Activated T-cell treated with anti-CD3 and anti-CD28 coated beads, Interleukin-2, amount 50 U/mL, for 4 hours (primary cell): ENCODE measurements at regions not wholly inside any gene's neighbourhood (a gene's known extent, or its start where the extent isn't known, plus 50 kb on each side); places are given as distances from the start of the nearest gene placed in this dataset.
"Not testable (repeated sequence)": the region's sequence is repeated elsewhere in the genome, so short reads cannot be mapped to it uniquely, and the experiment has no call there.

Experiments
- ATAC-seq, 2 donors: fragments of 200-7000 bp; cut with Tn5 transposase; one replicate each; pipeline ENCODE4 v1.10.0; 2021
- DNase-seq: peaks from one replicate; pipeline ENCODE4 v3.0.0-alpha.2; 2020
- H3K27me3 Mint-ChIP-seq: one replicate; pipeline ENCODE4 v1.8.0; 2021; ENCODE audit warnings: low read depth, mixed read lengths
- H3K36me3 Mint-ChIP-seq: one replicate; pipeline ENCODE4 v1.8.0; 2022; ENCODE audit warnings: mixed read lengths; ENCODE audit not compliant: insufficient read depth
- H3K4me1 Mint-ChIP-seq: one replicate; pipeline ENCODE4 v1.8.0; 2021; ENCODE audit warnings: low read depth, mixed read lengths
- H3K4me3 Mint-ChIP-seq: one replicate; pipeline ENCODE4 v1.8.0; 2021; ENCODE audit warnings: mild to moderate bottlenecking, moderate library complexity, mixed read lengths
- H3K9me3 Mint-ChIP-seq: one replicate; pipeline ENCODE4 v1.8.0; 2021; ENCODE audit warnings: mixed read lengths

DNA sequence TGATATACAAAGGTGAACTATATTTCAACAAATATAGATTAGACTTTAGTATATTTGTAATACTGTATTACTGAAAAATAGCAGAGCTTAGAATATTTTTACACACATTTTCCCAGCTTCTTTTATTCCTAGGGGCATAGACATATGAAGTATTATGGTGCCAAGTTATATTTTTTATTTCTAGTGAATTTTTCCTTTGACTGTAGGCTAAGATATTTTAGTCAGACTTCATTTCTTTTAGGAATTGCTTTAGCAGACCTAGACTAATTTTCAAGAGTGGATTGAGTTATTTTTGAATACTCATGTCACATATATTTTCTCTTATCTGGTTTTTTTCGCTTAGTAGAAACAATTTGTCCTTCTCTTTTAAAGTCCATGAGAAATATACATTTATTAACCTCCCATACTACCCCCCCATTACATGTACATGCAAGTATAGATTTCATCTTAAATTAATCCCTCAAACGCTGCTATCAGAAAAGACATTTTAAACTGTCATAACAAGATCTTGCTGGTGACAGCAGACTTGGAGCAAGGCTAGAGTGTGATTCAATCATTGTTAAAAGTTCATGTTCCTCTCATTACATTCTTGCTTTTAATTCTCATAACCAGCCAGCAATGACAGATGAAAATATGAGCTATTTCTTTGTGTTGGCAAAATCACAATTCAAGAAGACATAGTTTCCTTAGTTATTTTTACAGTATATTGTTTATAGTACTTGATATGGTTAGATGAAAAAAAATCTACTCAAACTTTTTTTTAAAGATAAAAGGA lies 456.1 kb downstream of the AEBP2 start:
- Mint-ChIP-seq H3K4me3 (no peak overlapping the region), H3K4me1 (peaks cover 16% of the 10 kb centered on the region), H3K36me3 (no peaks in the 10 kb centered on the region), H3K27me3 (no peaks in the 10 kb centered on the region), H3K9me3 (no peaks in the 10 kb centered on the region)
- DNase-seq (no peak), ATAC-seq (no peak)

DNA sequence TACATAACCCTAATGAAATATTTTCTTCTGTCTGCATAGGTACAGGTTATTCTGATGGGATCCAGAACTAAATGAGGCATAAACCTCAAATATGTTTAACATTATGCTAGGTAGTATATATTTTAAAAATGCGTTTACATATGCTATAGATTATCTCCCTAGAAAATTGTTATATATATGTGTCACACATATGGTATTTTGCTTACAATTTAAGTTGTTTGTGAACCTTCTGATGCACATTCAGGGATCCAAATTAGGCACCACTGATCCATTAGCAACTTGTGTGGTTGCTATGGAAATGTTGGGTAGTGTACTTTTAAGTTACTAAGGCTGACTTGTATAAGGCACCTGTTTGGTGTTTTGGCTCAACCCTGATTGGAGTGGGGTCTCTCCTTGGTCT lies 456.7 kb downstream of the AEBP2 start:
- no peak overlapping the region for H3K4me3 Mint-ChIP-seq
- H3K27me3 Mint-ChIP-seq, result no peaks in the 10 kb centered on the region
- DNase-seq, result no peak
- no peak for ATAC-seq
- H3K9me3 Mint-ChIP-seq, result no peaks in the 10 kb centered on the region
- H3K36me3 Mint-ChIP-seq, result no peaks in the 10 kb centered on the region
- H3K4me1 Mint-ChIP-seq, result peaks cover 16% of the 10 kb centered on the region

DNA sequence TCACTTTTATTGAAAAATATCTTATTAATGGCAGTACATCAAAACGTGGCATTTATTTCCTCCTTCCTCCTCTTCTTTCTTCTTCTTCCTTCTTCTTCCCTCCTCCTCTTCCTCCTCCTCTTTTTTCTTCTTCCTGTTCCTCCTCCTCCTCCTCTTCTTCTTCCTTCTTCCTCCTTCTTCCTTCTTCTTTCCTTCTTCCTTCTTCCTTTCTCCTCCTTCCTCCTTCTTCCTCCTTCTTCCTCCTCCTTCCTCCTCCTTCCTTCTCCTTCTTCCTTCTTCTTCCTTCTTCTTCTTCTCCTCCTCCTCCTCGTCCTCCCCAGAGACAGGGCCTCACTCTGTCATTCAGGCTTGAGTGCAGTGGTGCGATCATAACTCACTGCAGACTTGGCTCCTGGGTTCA lies 457.2 kb downstream of the AEBP2 start:
- Mint-ChIP-seq H3K36me3 (no peaks in the 10 kb centered on the region), H3K4me3 (no peak overlapping the region), H3K27me3 (no peaks in the 10 kb centered on the region), H3K9me3 (no peaks in the 10 kb centered on the region), H3K4me1 (peaks cover 16% of the 10 kb centered on the region)
- DNase-seq (no peak), ATAC-seq (no peak)

DNA sequence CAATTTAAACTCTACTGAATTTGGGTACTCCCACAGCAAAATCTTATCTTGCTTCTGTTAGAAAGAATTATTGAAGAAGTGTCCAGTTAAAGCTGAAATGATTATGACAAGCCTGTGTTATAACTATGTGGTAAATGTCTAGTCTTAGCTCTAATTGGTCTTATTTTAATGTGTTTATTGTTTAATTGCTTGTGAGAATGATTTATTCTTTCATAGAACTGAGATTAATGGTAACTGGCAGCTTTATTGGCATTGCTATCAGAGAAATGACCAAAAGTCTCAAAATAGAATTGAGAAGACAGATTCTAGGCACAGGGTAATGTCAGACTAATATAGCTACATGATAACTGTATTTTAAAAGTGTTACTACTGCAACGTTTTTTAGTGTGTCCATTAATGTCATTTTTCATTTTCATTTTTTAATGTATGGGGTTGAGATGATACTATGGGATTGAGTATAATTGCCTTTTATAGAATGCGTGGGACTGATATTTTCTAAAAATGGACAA lies 458.7 kb downstream of the AEBP2 start:
- ATAC-seq, result no peak
- no peaks in the 10 kb centered on the region for H3K36me3 Mint-ChIP-seq
- H3K4me3 Mint-ChIP-seq, result no peak overlapping the region
- no peak for DNase-seq
- H3K9me3 Mint-ChIP-seq, result no peaks in the 10 kb centered on the region
- H3K27me3 Mint-ChIP-seq, result no peaks in the 10 kb centered on the region
- H3K4me1 Mint-ChIP-seq, result peaks cover 16% of the 10 kb centered on the region

DNA sequence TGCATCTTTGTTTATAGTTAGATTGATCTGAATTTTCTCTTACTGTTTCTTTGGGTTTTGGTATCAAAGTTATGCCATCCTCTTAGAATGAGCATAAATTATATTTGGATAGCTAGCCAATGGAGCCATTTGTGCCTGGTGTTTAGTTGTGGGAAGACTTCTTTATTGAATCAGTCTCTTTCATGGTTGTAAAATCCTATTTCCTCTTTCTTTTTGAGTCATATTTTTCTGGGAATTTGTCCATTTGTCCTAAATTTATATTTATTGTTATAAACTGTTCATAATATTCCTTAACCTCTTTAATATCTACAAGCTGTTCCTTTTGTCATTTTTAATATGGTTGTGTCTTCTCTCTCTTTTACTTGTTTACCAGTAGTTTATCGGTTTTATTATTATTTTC lies 462.5 kb downstream of the AEBP2 start:
- Mint-ChIP-seq H3K9me3 (no peaks in the 10 kb centered on the region), H3K4me3 (no peak overlapping the region)
- no peak for DNase-seq

DNA sequence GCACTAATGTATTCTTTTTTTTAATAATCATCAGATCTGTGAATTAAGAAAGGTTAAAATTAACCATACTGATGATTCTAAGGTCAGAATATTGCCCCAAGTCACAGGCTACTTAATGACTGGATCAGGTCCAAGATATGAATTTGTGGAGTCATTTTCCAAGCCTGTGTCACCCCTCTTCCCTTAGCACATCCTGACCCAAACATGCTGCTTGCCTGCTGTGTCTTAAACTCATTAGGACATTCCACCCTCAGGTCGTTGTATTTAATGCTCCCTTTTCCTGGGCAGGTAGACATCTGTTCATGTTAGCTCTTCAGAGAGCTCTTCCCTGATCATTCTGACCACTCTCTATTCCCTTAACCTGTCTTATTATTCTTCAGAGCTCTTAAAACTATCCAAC lies 463.5 kb upstream of the PDE3A start:
- H3K9me3 Mint-ChIP-seq, result peaks cover 3% of the 10 kb centered on the region
- DNase-seq, result no peak
- H3K27me3 Mint-ChIP-seq, result no peaks in the 10 kb centered on the region
- H3K4me3 Mint-ChIP-seq, result no peak overlapping the region
- no peak for ATAC-seq
- no peaks in the 10 kb centered on the region for H3K36me3 Mint-ChIP-seq
- H3K4me1 Mint-ChIP-seq, result no peaks in the 10 kb centered on the region

More for the DNA sequence above, 462.5 kb downstream of the AEBP2 start:
- no peak for ATAC-seq
- Mint-ChIP-seq H3K36me3 (no peaks in the 10 kb centered on the region), H3K4me1 (no peaks in the 10 kb centered on the region), H3K27me3 (no peaks in the 10 kb centered on the region)

DNA sequence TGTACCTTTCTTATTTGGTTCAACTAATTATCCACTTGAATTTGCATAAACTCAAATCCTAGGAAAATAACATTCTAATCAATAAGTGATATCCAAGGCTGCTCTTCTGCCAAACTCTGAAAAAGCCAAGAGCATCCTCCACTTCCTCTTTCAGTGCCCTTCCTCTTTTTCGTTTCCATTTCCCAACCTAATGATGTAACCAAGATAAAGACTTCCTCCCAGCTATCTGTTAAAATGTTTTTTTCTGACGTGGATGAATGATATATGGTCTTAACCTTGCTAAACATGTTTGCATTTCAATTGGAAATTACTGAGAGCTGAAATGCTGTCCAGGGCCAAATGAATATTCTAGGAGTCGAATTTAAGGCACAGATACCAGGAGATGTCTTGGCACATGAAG lies 459.5 kb upstream of the PDE3A start:
- H3K36me3 Mint-ChIP-seq, result no peaks in the 10 kb centered on the region
- no peak for DNase-seq
- H3K27me3 Mint-ChIP-seq, result no peaks in the 10 kb centered on the region
- no peak overlapping the region for H3K4me3 Mint-ChIP-seq
- no peak for ATAC-seq
- peaks cover 3% of the 10 kb centered on the region for H3K9me3 Mint-ChIP-seq
- no peaks in the 10 kb centered on the region for H3K4me1 Mint-ChIP-seq

DNA sequence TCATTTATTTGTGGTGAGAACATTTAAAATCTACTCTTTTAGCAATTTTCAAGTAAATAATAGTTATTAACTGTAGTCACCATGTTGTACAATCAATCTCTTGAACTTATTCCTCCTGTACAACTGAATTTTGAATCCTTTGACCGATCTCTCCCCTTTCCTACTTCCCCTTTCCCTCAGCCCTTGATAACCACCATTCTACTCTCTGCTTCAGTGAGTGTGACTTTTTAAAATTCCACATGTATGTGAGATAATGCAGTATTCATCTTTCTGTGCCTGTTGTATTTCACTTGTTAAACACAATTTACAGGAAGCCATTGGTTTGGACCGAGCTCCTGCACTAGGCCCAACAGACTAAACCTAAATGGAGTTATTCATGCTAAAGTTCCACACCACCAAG lies 458.9 kb upstream of the PDE3A start:
- no peaks in the 10 kb centered on the region for H3K4me1 Mint-ChIP-seq
- no peak for ATAC-seq
- no peaks in the 10 kb centered on the region for H3K36me3 Mint-ChIP-seq
- no peak overlapping the region for H3K4me3 Mint-ChIP-seq
- peaks cover under 1% of the 10 kb centered on the region for H3K27me3 Mint-ChIP-seq
- H3K9me3 Mint-ChIP-seq, result peaks cover 3% of the 10 kb centered on the region
- no peak for DNase-seq

DNA sequence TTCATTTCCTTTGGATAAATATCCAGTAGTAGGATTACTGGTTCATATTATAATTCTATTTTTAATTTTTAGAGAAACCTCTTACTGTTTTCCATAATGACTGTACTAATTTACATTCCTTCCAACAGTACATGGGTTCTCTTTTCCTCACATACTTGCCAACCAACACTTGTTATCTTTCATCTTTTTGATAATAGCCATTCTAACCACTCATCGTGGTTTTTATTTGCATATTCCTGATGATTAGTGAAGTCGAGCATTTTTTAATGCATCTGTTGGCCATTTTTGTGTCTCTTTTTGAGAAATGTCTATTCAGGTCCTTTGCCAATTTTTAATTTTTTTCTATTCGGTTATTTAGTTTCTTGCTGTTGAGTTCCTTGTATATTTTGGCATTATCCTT lies 457.7 kb upstream of the PDE3A start:
- Mint-ChIP-seq H3K9me3 (peaks cover 3% of the 10 kb centered on the region), H3K4me1 (no peaks in the 10 kb centered on the region), H3K27me3 (peaks cover 2% of the 10 kb centered on the region), H3K4me3 (no peak overlapping the region), H3K36me3 (no peaks in the 10 kb centered on the region)
- ATAC-seq (no peak), DNase-seq (no peak)

DNA sequence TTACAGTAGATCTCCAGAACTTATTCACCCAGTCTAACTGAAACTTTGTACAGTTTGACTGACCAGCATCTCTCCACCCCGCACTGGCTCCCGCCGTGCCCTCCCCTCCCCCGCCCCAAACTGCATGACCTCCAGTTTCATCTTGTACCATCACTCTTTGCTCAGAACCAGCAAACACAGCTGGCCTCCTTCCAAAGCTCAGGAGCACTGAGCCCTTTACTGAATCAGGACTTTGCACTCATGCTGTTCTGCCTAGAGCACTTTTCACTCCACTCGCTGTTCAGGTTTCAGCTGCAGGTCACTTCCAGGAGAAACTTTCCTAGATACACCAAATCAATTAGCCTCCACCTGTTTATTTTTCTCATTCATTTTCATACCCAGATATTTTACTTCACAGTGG lies 455.3 kb upstream of the PDE3A start:
- ATAC-seq (no peak), DNase-seq (no peak)
- Mint-ChIP-seq H3K9me3 (peaks cover 3% of the 10 kb centered on the region), H3K4me3 (no peak overlapping the region), H3K4me1 (no peaks in the 10 kb centered on the region), H3K27me3 (peaks cover 5% of the 10 kb centered on the region), H3K36me3 (no peaks in the 10 kb centered on the region)

DNA sequence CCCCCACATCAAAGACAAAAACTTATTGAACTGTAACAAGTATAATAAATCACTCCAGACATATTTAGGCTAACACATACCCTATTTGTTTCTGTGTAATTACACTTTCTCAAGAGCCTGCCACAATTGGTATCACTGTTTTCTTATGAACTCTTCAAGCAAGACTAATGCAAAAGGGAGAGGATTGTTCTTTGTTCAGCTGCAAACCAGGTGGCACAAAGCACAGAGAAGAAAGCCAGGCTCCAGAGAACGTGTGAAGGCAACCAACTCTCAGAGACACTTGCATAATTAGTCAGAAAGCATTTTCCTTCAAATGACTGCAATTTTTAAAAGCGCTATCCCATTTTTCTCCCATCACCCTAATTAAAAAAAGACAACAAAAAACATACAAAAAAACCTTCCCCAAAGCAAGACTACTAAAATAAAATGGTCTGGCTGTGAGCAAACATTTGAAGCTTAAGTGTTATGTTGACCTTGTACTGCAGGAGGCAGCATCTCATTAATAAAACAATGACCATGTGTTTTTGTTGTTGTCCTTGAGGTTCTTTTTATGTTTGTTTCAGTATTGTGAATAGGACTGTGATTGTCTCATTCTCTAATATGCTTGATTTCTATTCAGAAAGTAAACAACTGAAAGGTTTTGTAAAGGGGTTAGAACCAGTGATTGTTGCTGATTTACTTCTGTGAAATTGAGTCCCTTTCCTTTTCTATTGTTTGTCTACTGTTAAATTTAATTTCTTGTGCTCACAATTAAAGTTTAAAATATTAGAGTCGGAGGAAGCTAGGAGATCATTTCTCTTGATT lies 452.7 kb upstream of the PDE3A start:
- H3K9me3 Mint-ChIP-seq, result peaks cover 2% of the 10 kb centered on the region
- no peak for DNase-seq
- H3K4me1 Mint-ChIP-seq, result no peaks in the 10 kb centered on the region
- ATAC-seq, result no peak
- peaks cover 5% of the 10 kb centered on the region for H3K27me3 Mint-ChIP-seq
- H3K36me3 Mint-ChIP-seq, result no peaks in the 10 kb centered on the region
- H3K4me3 Mint-ChIP-seq, result no peak overlapping the region

DNA sequence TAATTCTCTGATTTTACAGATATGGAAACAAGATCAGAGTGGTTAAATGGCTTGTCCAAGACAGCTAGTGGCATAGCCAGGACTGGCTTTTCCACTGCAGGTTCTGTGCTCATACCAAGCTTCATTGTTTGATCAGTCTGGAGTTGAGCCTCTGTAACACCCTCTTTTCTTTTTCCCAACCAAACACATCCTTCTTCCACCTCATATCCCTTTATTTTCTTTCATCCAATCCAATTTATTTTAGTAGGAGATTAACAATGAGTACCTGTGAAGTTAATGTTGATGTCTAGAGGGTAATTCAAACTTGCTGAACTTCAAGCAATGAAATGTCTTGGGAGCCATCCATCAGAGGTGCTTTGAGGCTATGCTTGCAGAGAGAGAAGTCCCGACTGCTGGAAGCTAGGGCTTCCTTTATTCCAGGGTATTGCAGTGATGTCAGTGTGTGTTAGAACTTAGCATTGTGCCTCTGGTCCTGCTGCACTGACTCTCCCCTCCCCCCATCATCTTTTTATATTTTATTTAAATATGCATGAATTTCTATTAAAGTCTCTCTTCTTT lies 452.1 kb upstream of the PDE3A start:
- H3K36me3 Mint-ChIP-seq, result no peaks in the 10 kb centered on the region
- H3K27me3 Mint-ChIP-seq, result peaks cover 5% of the 10 kb centered on the region
- H3K4me3 Mint-ChIP-seq, result no peak overlapping the region
- H3K9me3 Mint-ChIP-seq, result peaks cover 3% of the 10 kb centered on the region
- no peak for DNase-seq
- ATAC-seq, result no peak
- no peaks in the 10 kb centered on the region for H3K4me1 Mint-ChIP-seq

DNA sequence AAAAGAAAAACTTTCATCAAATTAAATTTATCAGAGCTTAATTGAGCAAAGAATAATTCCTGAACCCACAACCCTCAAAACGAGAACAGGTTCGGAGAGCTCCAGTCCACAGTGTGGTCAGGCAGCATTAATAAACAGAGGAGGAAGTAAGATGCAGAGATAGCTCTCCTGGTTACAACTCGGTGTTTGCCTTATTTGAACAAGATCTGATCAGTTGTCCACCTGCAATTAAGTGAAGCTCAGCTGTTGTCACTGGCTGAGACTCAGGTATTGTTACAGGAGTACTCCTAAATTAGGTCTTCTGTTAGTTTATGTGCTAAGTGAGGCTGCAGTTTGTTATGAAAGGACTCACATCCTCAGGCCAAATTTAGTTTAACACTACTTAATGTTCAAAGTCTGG lies 451.4 kb upstream of the PDE3A start:
- ATAC-seq (no peak), DNase-seq (no peak)
- Mint-ChIP-seq H3K27me3 (peaks cover 5% of the 10 kb centered on the region), H3K4me1 (no peaks in the 10 kb centered on the region), H3K36me3 (no peaks in the 10 kb centered on the region), H3K9me3 (peaks cover 3% of the 10 kb centered on the region), H3K4me3 (no peak overlapping the region)

DNA sequence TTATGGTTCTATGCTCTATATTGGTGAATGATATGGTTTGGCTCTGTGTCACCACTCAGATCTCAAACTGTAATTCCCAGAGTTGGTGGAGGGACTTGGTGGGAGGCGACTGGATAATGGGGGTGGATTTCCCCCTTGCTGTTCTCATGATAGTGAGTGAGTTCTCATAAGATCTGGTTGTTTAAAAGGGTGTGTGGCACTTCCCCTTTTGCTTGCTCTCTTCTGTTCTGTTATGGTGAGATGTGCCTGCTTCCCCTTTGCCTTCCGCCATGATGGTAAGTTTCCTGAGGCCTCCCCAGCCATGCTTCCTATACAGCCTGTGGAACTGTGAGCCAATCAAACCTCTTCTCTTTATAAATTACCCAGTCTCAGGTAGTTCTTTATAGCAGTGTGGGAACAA lies 446.6 kb upstream of the PDE3A start:
- H3K27me3 Mint-ChIP-seq, H3K4me3 Mint-ChIP-seq, DNase-seq, ATAC-seq, H3K9me3 Mint-ChIP-seq, H3K4me1 Mint-ChIP-seq, H3K36me3 Mint-ChIP-seq: not testable (repeated sequence)

DNA sequence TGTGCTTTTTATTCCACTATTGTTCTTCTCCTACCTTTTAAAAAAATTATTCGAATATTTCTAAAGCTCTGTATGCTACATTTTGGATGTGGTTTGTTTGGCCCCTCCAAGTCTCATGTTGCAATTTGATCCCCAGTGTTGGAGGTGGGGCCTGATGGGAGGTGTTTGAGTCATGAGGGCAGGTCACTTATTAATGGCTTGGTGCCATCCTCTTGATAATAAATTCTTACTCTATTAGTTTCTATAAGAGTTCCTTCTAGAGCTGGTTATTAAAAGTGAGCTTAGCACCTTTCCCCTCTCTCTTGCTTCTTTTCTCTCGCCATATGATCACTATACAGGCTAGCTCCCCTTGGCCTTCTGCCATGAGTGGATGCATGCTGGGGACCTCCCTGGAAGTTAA lies 445.6 kb upstream of the PDE3A start:
- H3K9me3 Mint-ChIP-seq, result peaks cover 3% of the 10 kb centered on the region
- DNase-seq (no peak), ATAC-seq (no peak)
- H3K36me3 Mint-ChIP-seq, result no peaks in the 10 kb centered on the region
- no peaks in the 10 kb centered on the region for H3K4me1 Mint-ChIP-seq
- no peak overlapping the region for H3K4me3 Mint-ChIP-seq
- H3K27me3 Mint-ChIP-seq, result peaks cover 2% of the 10 kb centered on the region
